ENCODE measurements at regions not wholly inside any gene's neighbourhood (a gene's known extent, or its start where the extent isn't known, plus 50 kb on each side); places are given as distances from the start of the nearest gene placed in this dataset.

GRCh38 chr3:35871009-35871408 is 231.7 kb downstream of the ARPP21 start:
- H3K14ac ChIP-seq (ENCODE audit: insufficient read length) = no peak overlapping the region
- no peak overlapping the region for H2BK120ac ChIP-seq (replicated peaks; ENCODE audit: low read depth, low read length)
- H4K5ac ChIP-seq (ENCODE audit: insufficient read length, low read depth, low read length) = no peak overlapping the region
- no peak overlapping the region for H3K9ac ChIP-seq (replicated peaks in 1 of 4; ENCODE audit: extremely low read depth in 1 of 4, low read depth in 3 of 4, low read length in 3 of 4)
- H3K79me1 ChIP-seq (ENCODE audit: low read depth, low read length) = no peaks in the 10 kb centered on the region
- H3K36me3 ChIP-seq (ENCODE audit: control insufficient read depth in 2 of 4, insufficient read depth in 4 of 4, low read length in 3 of 4) = no peaks in the 10 kb centered on the region
- ChIA-PET POLR2A (ENCODE audit: partially characterized antibody) (no interaction called here), CTCF (ENCODE audit: partially characterized antibody) (interaction anchor here (1.2 to 1.3 kb wide), 2 partner anchors 38 to 75 kb away, joined by 3 to 5 read pairs; no protein-coding TSS in a partner anchor)
- no peak for FAIRE-seq
- TF ChIP-seq TBP (IDR thresholded peaks at IDR 0.05; ENCODE audit: low read depth, low read length) (no peak), MAFK (IDR thresholded peaks at IDR 0.05; ENCODE audit: low read depth, low read length) (no peak), BACH1 (IDR thresholded peaks at IDR 0.05; ENCODE audit: low read length) (no peak), SRF (IDR thresholded peaks at IDR 0.05; ENCODE audit: low read depth, low read length) (no peak)
- DNase-seq (ENCODE audit: low read depth in 1 of 2, low spot score in 2 of 2) = no peak
- H3K4me2 ChIP-seq (ENCODE audit: insufficient read depth in 1 of 2, low read depth in 2 of 2, low read length in 2 of 2) = no peak overlapping the region
- H2BK15ac ChIP-seq (ENCODE audit: low read length) = no peak overlapping the region
- no peaks in the 10 kb centered on the region for H3K27me3 ChIP-seq (replicated peaks in 1 of 4; ENCODE audit: control insufficient read depth in 3 of 4, extremely low read depth in 1 of 4, insufficient read depth in 3 of 4, low read length in 3 of 4)
- no peak overlapping the region for H4K8ac ChIP-seq (ENCODE audit: extremely low read depth, insufficient read depth, low read length)
- no peaks in the 10 kb centered on the region for H3K23me2 ChIP-seq (ENCODE audit: low read depth, low read length)
- no peak overlapping the region for H3K4me3 ChIP-seq (ENCODE audit: extremely low read depth in 1 of 4, insufficient read depth in 2 of 4, low read depth in 3 of 4, low read length in 4 of 4)
- no peak overlapping the region; the same call in 1 of the 2 replicates for H2AFZ ChIP-seq (ENCODE audit: low read length)
- WGBS, 2 experiments (ENCODE audit: extremely low coverage in 1 of 2, insufficient coverage in 1 of 2, insufficient read length in 1 of 2, insufficient replicate concordance in 2 of 2, low coverage in 1 of 2, low lambda C conversion rate in 2 of 2, missing lambda C conversion rate in 1 of 2) = 88% methylated on average over 4 of the region's 4 CpGs; no CpG with 5 or more reads in 1 of the 2 experiments
- no peak overlapping the region for H2BK20ac ChIP-seq (ENCODE audit: low read length)
- no peak overlapping the region for H3K27ac ChIP-seq (ENCODE audit: low read depth, low read length)
- H3K56ac ChIP-seq (replicated peaks; ENCODE audit: insufficient read length, low read depth, low read length) = no peak overlapping the region
- no peaks in the 10 kb centered on the region for H3K4me1 ChIP-seq (replicated peaks in 1 of 4; ENCODE audit: control insufficient read depth in 3 of 4, insufficient read depth in 4 of 4, low read length in 3 of 4)
- no peak overlapping the region for H3K18ac ChIP-seq (ENCODE audit: extremely low read depth, low read length)
- no peak overlapping the region for H4K91ac ChIP-seq (replicated peaks; ENCODE audit: insufficient read length, low read length)
- H3K9me3 ChIP-seq (ENCODE audit: insufficient read depth in 2 of 2, low read depth in 1 of 2, low read length in 1 of 2) = no peaks in the 10 kb centered on the region
- H4K20me1 ChIP-seq (replicated peaks in 1 of 2; ENCODE audit: control insufficient read depth in 1 of 2, insufficient read depth in 2 of 2, low read length in 2 of 2) = no peaks in the 10 kb centered on the region
- no peak overlapping the region for H3K4ac ChIP-seq (replicated peaks; ENCODE audit: insufficient read length, low read depth, low read length)
- H3K79me2 ChIP-seq (ENCODE audit: control insufficient read depth in 1 of 2, insufficient read depth in 2 of 2, low read length in 2 of 2) = no peaks in the 10 kb centered on the region
- H2BK12ac ChIP-seq (ENCODE audit: low read depth, low read length) = no peak overlapping the region
- H2AK5ac ChIP-seq (ENCODE audit: low read depth, low read length) = no peak overlapping the region
- no peak overlapping the region for H3K23ac ChIP-seq (ENCODE audit: insufficient read length)
- no peak overlapping the region for H2BK5ac ChIP-seq (ENCODE audit: low read depth, low read length)

All from H1 (cell line).